Neural progenitor cell (in vitro differentiated cells): ENCODE measurements at regions not wholly inside any gene's neighbourhood (a gene's known extent, or its start where the extent isn't known, plus 50 kb on each side); places are given as distances from the start of the nearest gene placed in this dataset.

ENCODE experiments used
- DNase-seq: peaks from one replicate; pipeline ENCODE4 v3.0.0-alpha.2; 2016; ENCODE audit warnings: low spot score
- H2AFZ ChIP-seq: fragments of 200-600 bp; sonication (generic); replicated peaks from 2 replicates; pipeline ENCODE4 v1.6.1; 2016; ENCODE audit warnings: antibody characterized with exemption
- H3F3A ChIP-seq: fragments of 200-600 bp; sonication (generic); 2 replicates; pipeline ENCODE4 v1.6.1; 2016; ENCODE audit warnings: antibody characterized with exemption, low read depth
- H3K27ac ChIP-seq: fragments of 200-600 bp; sonication (generic); 2 replicates; pipeline ENCODE4 v1.5.1; 2016; ENCODE audit warnings: mild to moderate bottlenecking
- H3K27me3 ChIP-seq: fragments of 200-600 bp; sonication (generic); 2 replicates; pipeline ENCODE4 v1.6.1; 2016; ENCODE audit warnings: mild to moderate bottlenecking, moderate library complexity
- H3K36me3 ChIP-seq: fragments of 200-600 bp; sonication (generic); 2 replicates; pipeline ENCODE4 v1.5.1; 2016
- H3K4me1 ChIP-seq: fragments of 200-600 bp; sonication (generic); 2 replicates; pipeline ENCODE4 v1.6.1; 2016; ENCODE audit warnings: mixed run types
- H3K4me2 ChIP-seq: fragments of 200-600 bp; sonication (generic); 2 replicates; pipeline ENCODE4 v1.6.1; 2016
- H3K4me3 ChIP-seq: fragments of 200-600 bp; sonication (generic); 2 replicates; pipeline ENCODE4 v1.5.1; 2016
- H3K79me2 ChIP-seq: fragments of 200-600 bp; sonication (generic); 2 replicates; pipeline ENCODE4 v1.6.1; 2016; ENCODE audit warnings: low read depth
- H3K9ac ChIP-seq: fragments of 200-600 bp; sonication (generic); 2 replicates; pipeline ENCODE4 v1.6.1; 2016
- H3K9me3 ChIP-seq: fragments of 200-600 bp; sonication (generic); 2 replicates; pipeline ENCODE4 v1.5.1; 2016; ENCODE audit warnings: low read depth
- H4K20me1 ChIP-seq: fragments of 200-600 bp; sonication (generic); 2 replicates; pipeline ENCODE4 v1.6.1; 2016; ENCODE audit warnings: low read depth
- H3K27ac Mint-ChIP-seq: 3 replicates; pipeline ENCODE4 v1.8.0; 2021; ENCODE audit warnings: mixed read lengths
- H3K27me3 Mint-ChIP-seq: 2 replicates; pipeline ENCODE4 v1.8.0; 2022; ENCODE audit warnings: low read depth, mild to moderate bottlenecking, inconsistent platforms, moderate library complexity, mixed read lengths; ENCODE audit not compliant: insufficient read depth
- H3K36me3 Mint-ChIP-seq: 3 replicates; pipeline ENCODE4 v1.8.0; 2021; ENCODE audit warnings: mixed read lengths
- H3K4me1 Mint-ChIP-seq: 3 replicates; pipeline ENCODE4 v1.8.0; 2021; ENCODE audit warnings: mixed read lengths
- H3K4me3 Mint-ChIP-seq: 3 replicates; pipeline ENCODE4 v1.8.0; 2021; ENCODE audit warnings: mild to moderate bottlenecking, moderate library complexity, mixed read lengths
- H3K9me3 Mint-ChIP-seq: 3 replicates; pipeline ENCODE4 v1.8.0; 2020; ENCODE audit warnings: mixed read lengths
- EZH2 ChIP-seq: fragments of 200-600 bp; sonication (generic); IDR thresholded peaks from 2 replicates; pipeline ENCODE4 v1.6.1; 2017; ENCODE audit warnings: antibody characterized with exemption, mild to moderate bottlenecking, moderate library complexity
- EZH2phosphoT487 ChIP-seq: fragments of 200-600 bp; sonication (generic); IDR thresholded peaks from 2 replicates; pipeline ENCODE4 v1.6.1; 2017; ENCODE audit warnings: antibody characterized with exemption
- TF ChIP-seq, protein P1 (sequence below): fragments of 200-600 bp; sonication (generic); IDR thresholded peaks from 2 replicates; pipeline ENCODE4 v1.5.1; 2017; ENCODE audit warnings: antibody characterized with exemption, mild to moderate bottlenecking

DNA sequence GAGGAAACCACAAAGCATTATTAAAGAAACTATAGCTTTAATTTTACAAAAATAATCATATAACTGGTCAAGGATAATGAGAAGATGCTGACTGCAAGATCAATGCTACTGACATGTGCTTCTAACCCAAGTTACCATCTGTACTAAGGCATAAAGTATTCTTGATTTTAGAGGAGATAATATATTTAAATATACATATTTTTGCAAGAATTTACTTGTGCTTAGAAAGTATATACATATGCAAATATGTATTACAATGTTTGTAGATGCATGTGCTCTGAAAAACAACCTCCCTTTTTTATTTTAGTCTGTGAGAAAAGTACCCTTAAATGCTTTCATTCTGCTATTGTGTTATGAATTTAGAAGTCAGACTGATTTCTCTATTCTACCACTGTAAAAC lies 740.7 kb upstream of the SLIT2 start:
- no peak for TF ChIP-seq EZH2
- no peak for TF ChIP-seq EZH2phosphoT487
- TF ChIP-seq, protein P1, sequence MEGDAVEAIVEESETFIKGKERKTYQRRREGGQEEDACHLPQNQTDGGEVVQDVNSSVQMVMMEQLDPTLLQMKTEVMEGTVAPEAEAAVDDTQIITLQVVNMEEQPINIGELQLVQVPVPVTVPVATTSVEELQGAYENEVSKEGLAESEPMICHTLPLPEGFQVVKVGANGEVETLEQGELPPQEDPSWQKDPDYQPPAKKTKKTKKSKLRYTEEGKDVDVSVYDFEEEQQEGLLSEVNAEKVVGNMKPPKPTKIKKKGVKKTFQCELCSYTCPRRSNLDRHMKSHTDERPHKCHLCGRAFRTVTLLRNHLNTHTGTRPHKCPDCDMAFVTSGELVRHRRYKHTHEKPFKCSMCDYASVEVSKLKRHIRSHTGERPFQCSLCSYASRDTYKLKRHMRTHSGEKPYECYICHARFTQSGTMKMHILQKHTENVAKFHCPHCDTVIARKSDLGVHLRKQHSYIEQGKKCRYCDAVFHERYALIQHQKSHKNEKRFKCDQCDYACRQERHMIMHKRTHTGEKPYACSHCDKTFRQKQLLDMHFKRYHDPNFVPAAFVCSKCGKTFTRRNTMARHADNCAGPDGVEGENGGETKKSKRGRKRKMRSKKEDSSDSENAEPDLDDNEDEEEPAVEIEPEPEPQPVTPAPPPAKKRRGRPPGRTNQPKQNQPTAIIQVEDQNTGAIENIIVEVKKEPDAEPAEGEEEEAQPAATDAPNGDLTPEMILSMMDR, result no peak
- H3K36me3 ChIP-seq, result no peaks in the 10 kb centered on the region
- Mint-ChIP-seq H3K4me1 (no peaks in the 10 kb centered on the region), H3K36me3 (no peaks in the 10 kb centered on the region), H3K4me3 (no peak overlapping the region), H3K9me3 (no peaks in the 10 kb centered on the region), H3K27me3 (no peaks in the 10 kb centered on the region), H3K27ac (no peak overlapping the region)
- H3F3A ChIP-seq, result no peaks in the 10 kb centered on the region
- H3K9ac ChIP-seq, result no peak overlapping the region
- H3K79me2 ChIP-seq, result no peaks in the 10 kb centered on the region
- H3K9me3 ChIP-seq, result no peaks in the 10 kb centered on the region
- DNase-seq, result no peak
- H2AFZ ChIP-seq, result no peak overlapping the region
- no peak overlapping the region for H3K27ac ChIP-seq
- no peak overlapping the region for H3K4me3 ChIP-seq
- H3K4me1 ChIP-seq, result no peaks in the 10 kb centered on the region
- H4K20me1 ChIP-seq, result no peaks in the 10 kb centered on the region
- H3K27me3 ChIP-seq, result no peaks in the 10 kb centered on the region
- no peak overlapping the region for H3K4me2 ChIP-seq

DNA sequence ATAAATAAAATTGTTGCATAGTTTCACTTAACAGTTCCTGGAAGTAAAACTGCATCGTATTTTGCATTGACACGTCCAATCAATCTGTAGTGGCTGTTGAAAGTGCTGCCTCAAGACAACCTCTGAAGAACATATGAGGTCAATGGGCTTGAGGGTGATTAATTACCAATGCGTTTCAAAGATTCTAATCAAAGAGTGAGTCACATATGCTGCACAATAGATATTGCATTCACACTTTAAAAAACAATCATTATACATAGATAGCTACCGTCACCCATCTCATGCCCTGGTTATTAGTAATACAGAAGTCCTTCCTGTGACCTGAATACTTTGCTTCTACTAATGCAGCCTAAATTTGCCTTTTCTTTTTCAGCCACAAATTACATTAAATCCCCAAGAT lies 743.3 kb upstream of the SLIT2 start:
- TF ChIP-seq, protein P1, result no peak
- TF ChIP-seq EZH2phosphoT487 (no peak), EZH2 (no peak)
- no peaks in the 10 kb centered on the region for H3K36me3 Mint-ChIP-seq
- H3K27ac Mint-ChIP-seq, result no peak overlapping the region
- Histone ChIP-seq H3K4me1 (no peaks in the 10 kb centered on the region), H3K27ac (no peak overlapping the region), H3K36me3 (no peaks in the 10 kb centered on the region), H3F3A (no peaks in the 10 kb centered on the region), H3K9ac (no peak overlapping the region), H3K27me3 (no peaks in the 10 kb centered on the region), H3K4me2 (no peak overlapping the region), H2AFZ (no peak overlapping the region), H3K4me3 (no peak overlapping the region), H3K9me3 (no peaks in the 10 kb centered on the region), H4K20me1 (no peaks in the 10 kb centered on the region), H3K79me2 (no peaks in the 10 kb centered on the region)
- no peaks in the 10 kb centered on the region for H3K4me1 Mint-ChIP-seq
- no peaks in the 10 kb centered on the region for H3K9me3 Mint-ChIP-seq
- H3K27me3 Mint-ChIP-seq, result no peaks in the 10 kb centered on the region
- H3K4me3 Mint-ChIP-seq, result no peak overlapping the region
- DNase-seq, result no peak

- peaks cover 4% of the 10 kb centered on the region for H3K4me1 Mint-ChIP-seq
- Histone ChIP-seq H3K4me1 (peaks cover 6% of the 10 kb centered on the region), H4K20me1 (no peaks in the 10 kb centered on the region), H3F3A (no peaks in the 10 kb centered on the region), H3K4me2 (no peak overlapping the region), H3K79me2 (no peaks in the 10 kb centered on the region), H3K4me3 (no peak overlapping the region), H3K27me3 (no peaks in the 10 kb centered on the region), H3K36me3 (no peaks in the 10 kb centered on the region), H3K9ac (no peak overlapping the region), H3K27ac (no peak overlapping the region), H2AFZ (no peak overlapping the region), H3K9me3 (no peaks in the 10 kb centered on the region)
- DNase-seq, result no peak
- H3K27ac Mint-ChIP-seq, result no peak overlapping the region
- no peaks in the 10 kb centered on the region for H3K9me3 Mint-ChIP-seq
- H3K4me3 Mint-ChIP-seq, result no peak overlapping the region
- no peaks in the 10 kb centered on the region for H3K36me3 Mint-ChIP-seq
- TF ChIP-seq, protein P1, result no peak
- TF ChIP-seq EZH2phosphoT487 (no peak), EZH2 (no peak)
- no peaks in the 10 kb centered on the region for H3K27me3 Mint-ChIP-seq
Measured at GRCh38 chr4:19497705-19498104, 754.0 kb upstream of the SLIT2 start.

DNA sequence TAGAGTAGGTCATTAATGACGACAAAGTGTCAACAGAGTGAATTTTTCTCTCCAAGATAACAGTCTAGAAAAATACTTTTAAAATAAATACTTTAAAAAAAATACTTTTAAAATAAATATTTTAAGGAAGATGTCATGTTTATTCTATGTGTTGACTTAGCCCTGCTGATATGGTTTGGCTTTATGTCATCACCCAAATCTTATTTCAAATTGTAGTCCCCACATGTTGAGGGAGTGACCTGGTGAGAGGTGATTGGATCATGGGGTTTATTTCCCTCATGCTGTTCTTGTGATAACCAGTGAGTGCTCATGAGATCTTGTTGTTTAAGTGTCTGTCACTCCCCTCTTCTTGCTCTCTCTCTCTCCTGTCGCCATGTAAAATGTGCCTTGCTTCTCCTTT lies 754.9 kb upstream of the SLIT2 start:
- Histone ChIP-seq H3K9ac (no peak overlapping the region), H3F3A (no peaks in the 10 kb centered on the region), H3K27me3 (no peaks in the 10 kb centered on the region), H2AFZ (no peak overlapping the region), H3K4me1 (peaks cover 2% of the 10 kb centered on the region), H3K4me2 (no peak overlapping the region), H3K79me2 (no peaks in the 10 kb centered on the region), H3K9me3 (no peaks in the 10 kb centered on the region), H3K36me3 (no peaks in the 10 kb centered on the region), H4K20me1 (no peaks in the 10 kb centered on the region), H3K4me3 (no peak overlapping the region), H3K27ac (no peak overlapping the region)
- peaks cover under 1% of the 10 kb centered on the region for H3K4me1 Mint-ChIP-seq
- H3K4me3 Mint-ChIP-seq, result no peak overlapping the region
- TF ChIP-seq, protein P1, result no peak
- TF ChIP-seq EZH2phosphoT487, result no peak
- no peak for TF ChIP-seq EZH2
- H3K9me3 Mint-ChIP-seq, result no peaks in the 10 kb centered on the region
- H3K27me3 Mint-ChIP-seq, result no peaks in the 10 kb centered on the region
- H3K27ac Mint-ChIP-seq, result no peak overlapping the region
- DNase-seq, result no peak
- no peaks in the 10 kb centered on the region for H3K36me3 Mint-ChIP-seq
